ENCODE measurements at regions not wholly inside any gene's neighbourhood (a gene's known extent, or its start where the extent isn't known, plus 50 kb on each side); places are given as distances from the start of the nearest gene placed in this dataset.

DNA sequence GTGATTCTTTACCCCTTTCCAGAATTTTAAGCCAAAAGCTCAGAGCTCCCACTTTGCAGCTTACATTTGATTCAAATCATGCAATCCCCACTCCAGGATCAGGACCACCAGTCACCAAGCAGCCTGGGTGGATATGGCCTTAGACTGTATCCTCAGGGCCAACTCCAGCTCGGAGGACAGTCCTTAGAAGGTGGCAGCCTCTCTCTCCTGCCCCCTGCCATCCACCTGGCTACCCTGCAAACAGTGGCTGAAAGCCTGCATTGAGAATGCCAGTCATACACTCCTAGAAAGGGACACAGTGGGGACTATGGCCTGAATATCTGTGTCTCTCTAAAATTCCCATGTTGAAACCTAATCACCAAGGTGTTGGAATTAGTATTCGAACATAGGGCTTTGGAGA, 50.0 kb upstream of the KCNMA1 start:
- TF ChIP-seq CTCF (IDR thresholded peaks at IDR 0.05; ENCODE audit: control insufficient read depth, insufficient read depth, low read depth, low read length, missing control alignments) = no peak
- H3K4me3 ChIP-seq (ENCODE audit: control insufficient read depth, low read depth, low read length) = no peak overlapping the region
- no peak for DNase-seq (ENCODE audit: low read depth)

All from AG09309 (cell line).